Right ventricle myocardium superior (tissue), 1 donor: ENCODE measurements at regions not wholly inside any gene's neighbourhood (a gene's known extent, or its start where the extent isn't known, plus 50 kb on each side); places are given as distances from the start of the nearest gene placed in this dataset.
"Not testable (repeated sequence)": the region's sequence is repeated elsewhere in the genome, so short reads cannot be mapped to it uniquely, and the experiment has no call there.

Experiments
- ATAC-seq: fragments of 200-7000 bp; cut with Tn5 transposase; one replicate; pipeline ENCODE4 v1.9.1; 2020; ENCODE audit warnings: mild to moderate bottlenecking; ENCODE audit not compliant: poor library complexity
- DNase-seq: peaks from one replicate; pipeline ENCODE4 v3.0.0-alpha.2; 2020
- intact Hi-C: fragments of 100-400 bp; cut with DNase I; formaldehyde crosslinking; loops from one replicate; pipeline ENCODE4 v1.11.2; 2022
- donor health status: DM: no; HTN: yes; CAD: no; lungs with severe emphysema.

GRCh38 chr2:7525746-7526145 lies 608.5 kb downstream of the RNF144A start:
- intact Hi-C loops, result no loop called here
- ATAC-seq, result no peak
- no peak for DNase-seq

GRCh38 chr2:7527165-7527722 lies 610.0 kb downstream of the RNF144A start:
- intact Hi-C loops, result no loop called here
- DNase-seq, result no peak
- no peak for ATAC-seq

GRCh38 chr2:7530001-7530400 lies 612.8 kb downstream of the RNF144A start:
- ATAC-seq, result no peak
- intact Hi-C loops, result no loop called here
- no peak for DNase-seq

- intact Hi-C loops, result no loop called here
- ATAC-seq (no peak), DNase-seq (no peak)
Measured at GRCh38 chr2:7539077-7539476, 621.9 kb downstream of the RNF144A start.

GRCh38 chr2:7539760-7540159 lies 622.5 kb downstream of the RNF144A start:
- ATAC-seq (no peak), DNase-seq (no peak)
- intact Hi-C loops, result no loop called here

- ATAC-seq (no peak), DNase-seq (no peak)
- intact Hi-C loops, result no loop called here
Measured at GRCh38 chr2:7552825-7553570, 635.8 kb downstream of the RNF144A start.

- intact Hi-C loops, result no loop called here
- ATAC-seq, result no peak
- DNase-seq, result no peak
Measured at GRCh38 chr2:7555260-7555659, 638.0 kb downstream of the RNF144A start.

- ATAC-seq (no peak), DNase-seq (no peak)
- intact Hi-C loops, result no loop called here
Measured at GRCh38 chr2:7557376-7557775, 640.2 kb downstream of the RNF144A start.

- intact Hi-C loops, result no loop called here
- DNase-seq (no peak), ATAC-seq (no peak)
Measured at GRCh38 chr2:7559791-7560190, 642.6 kb downstream of the RNF144A start.

GRCh38 chr2:7566382-7566881 lies 649.2 kb downstream of the RNF144A start:
- no peak for DNase-seq
- intact Hi-C loops, result no loop called here
- no peak for ATAC-seq

GRCh38 chr2:7567116-7567515 lies 649.9 kb downstream of the RNF144A start:
- intact Hi-C loops, ATAC-seq, DNase-seq: not testable (repeated sequence)

GRCh38 chr2:7567646-7568045 lies 650.4 kb downstream of the RNF144A start:
- no peak for ATAC-seq
- intact Hi-C loops, result no loop called here
- DNase-seq, result no peak

- no peak for ATAC-seq
- intact Hi-C loops, result no loop called here
- DNase-seq, result no peak
Measured at GRCh38 chr2:7570247-7570646, 653.0 kb downstream of the RNF144A start.

- intact Hi-C loops, result no loop called here
- ATAC-seq (no peak), DNase-seq (no peak)
Measured at GRCh38 chr2:7571701-7572100, 654.5 kb downstream of the RNF144A start.

- no peak for ATAC-seq
- DNase-seq, result no peak
- intact Hi-C loops, result no loop called here
Measured at GRCh38 chr2:7572450-7572849, 655.2 kb downstream of the RNF144A start.

GRCh38 chr2:7573166-7573825 lies 656.1 kb downstream of the RNF144A start:
- ATAC-seq, result no peak
- no peak for DNase-seq
- intact Hi-C loops, result no loop called here

- DNase-seq, result no peak
- ATAC-seq, result no peak
- intact Hi-C loops, result no loop called here
Measured at GRCh38 chr2:7574385-7574784, 657.2 kb downstream of the RNF144A start.

GRCh38 chr2:7577769-7578168 lies 660.6 kb downstream of the RNF144A start:
- intact Hi-C loops, result no loop called here
- DNase-seq (no peak), ATAC-seq (no peak)

GRCh38 chr2:7584017-7584416 lies 666.8 kb downstream of the RNF144A start:
- no peak for DNase-seq

GRCh38 chr2:7586898-7587297 lies 669.7 kb downstream of the RNF144A start:
- intact Hi-C loops, result no loop called here
- DNase-seq (no peak), ATAC-seq (no peak)

More at GRCh38 chr2:7584017-7584416, 666.8 kb downstream of the RNF144A start:
- ATAC-seq, result no peak
- intact Hi-C loops, result no loop called here
